ENCODE measurements at regions not wholly inside any gene's neighbourhood (a gene's known extent, or its start where the extent isn't known, plus 50 kb on each side); places are given as distances from the start of the nearest gene placed in this dataset.

- TF ChIP-seq CTCF (IDR thresholded peaks at IDR 0.05 in 4 of 5, conservative IDR thresholded peaks at IDR 0.05 in 1 of 5) (no peak), POLR2A (IDR thresholded peaks at IDR 0.05) (no peak)
Measured at GRCh38 chr5:21263361-21263760, 1275.4 kb upstream of the CDH18 start.
